IPS-15b (cell line): ENCODE measurements at regions not wholly inside any gene's neighbourhood (a gene's known extent, or its start where the extent isn't known, plus 50 kb on each side); places are given as distances from the start of the nearest gene placed in this dataset.

Source experiments
- H3K27me3 ChIP-seq: one replicate; pipeline ENCODE4 v1.6.1; 2013; ENCODE audit warnings: low read length; ENCODE audit not compliant: control insufficient read depth, insufficient read depth
- H3K36me3 ChIP-seq: one replicate; pipeline ENCODE4 v1.6.1; 2013; ENCODE audit warnings: low read length; ENCODE audit not compliant: control insufficient read depth, insufficient read depth
- H3K4me1 ChIP-seq: one replicate; pipeline ENCODE4 v1.6.1; 2013; ENCODE audit warnings: mild to moderate bottlenecking, low read length; ENCODE audit not compliant: control insufficient read depth, insufficient read depth
- H3K4me3 ChIP-seq: one replicate; pipeline ENCODE4 v1.5.1; 2013; ENCODE audit warnings: low read depth, low read length
- H3K9ac ChIP-seq: one replicate; pipeline ENCODE4 v1.6.1; 2013; ENCODE audit warnings: low read depth, mild to moderate bottlenecking, low read length
- H3K9me3 ChIP-seq: one replicate; pipeline ENCODE4 v1.6.1; 2013; ENCODE audit warnings: mild to moderate bottlenecking, low read length; ENCODE audit not compliant: control insufficient read depth, insufficient read depth

DNA sequence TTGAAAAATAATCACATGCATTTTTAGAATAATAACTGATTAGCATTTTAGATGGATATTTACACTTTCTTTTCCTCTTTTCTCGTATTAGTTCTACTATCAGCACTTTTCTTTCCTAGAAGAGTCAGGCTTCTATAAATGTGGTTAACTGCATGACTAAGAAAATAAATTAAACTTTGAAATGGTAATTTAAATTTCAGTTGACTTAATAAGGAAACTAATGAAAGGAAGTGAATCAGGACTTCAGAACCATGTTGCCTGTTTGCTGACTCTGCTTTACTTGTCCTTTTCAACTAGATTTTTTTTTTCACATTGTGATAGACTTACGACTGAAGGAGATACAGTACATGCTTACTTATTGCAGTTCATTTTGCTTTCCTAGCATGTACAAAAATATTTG is 1258.2 kb upstream of the EYS start:
- H3K4me1 ChIP-seq, result no peaks in the 10 kb centered on the region
- H3K9ac ChIP-seq, result no peak overlapping the region
- no peak overlapping the region for H3K4me3 ChIP-seq
- no peaks in the 10 kb centered on the region for H3K27me3 ChIP-seq
- peaks cover 2% of the 10 kb centered on the region for H3K9me3 ChIP-seq
- H3K36me3 ChIP-seq, result no peaks in the 10 kb centered on the region

DNA sequence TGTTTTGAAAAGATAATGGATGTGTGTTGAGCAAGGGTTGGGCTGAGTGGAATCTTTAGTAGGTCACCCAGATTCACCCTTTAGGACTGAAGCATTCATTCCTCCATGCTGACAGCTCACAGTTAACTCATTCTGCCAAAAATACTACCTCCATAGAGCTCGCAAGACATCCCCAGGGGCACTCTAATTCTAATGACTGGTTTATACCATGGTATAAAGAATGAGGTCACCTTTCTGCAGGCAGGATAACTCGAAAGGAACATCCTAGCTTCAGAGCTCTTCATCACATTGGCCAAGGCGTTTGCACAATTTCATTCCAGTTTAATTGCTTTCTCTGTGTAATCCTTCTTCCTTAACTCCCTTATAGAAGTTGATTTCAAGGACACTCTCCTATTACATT is 1257.2 kb upstream of the EYS start:
- no peaks in the 10 kb centered on the region for H3K4me1 ChIP-seq
- H3K9ac ChIP-seq, result no peak overlapping the region
- no peaks in the 10 kb centered on the region for H3K27me3 ChIP-seq
- H3K4me3 ChIP-seq, result no peak overlapping the region
- no peaks in the 10 kb centered on the region for H3K36me3 ChIP-seq
- peaks cover 2% of the 10 kb centered on the region for H3K9me3 ChIP-seq

DNA sequence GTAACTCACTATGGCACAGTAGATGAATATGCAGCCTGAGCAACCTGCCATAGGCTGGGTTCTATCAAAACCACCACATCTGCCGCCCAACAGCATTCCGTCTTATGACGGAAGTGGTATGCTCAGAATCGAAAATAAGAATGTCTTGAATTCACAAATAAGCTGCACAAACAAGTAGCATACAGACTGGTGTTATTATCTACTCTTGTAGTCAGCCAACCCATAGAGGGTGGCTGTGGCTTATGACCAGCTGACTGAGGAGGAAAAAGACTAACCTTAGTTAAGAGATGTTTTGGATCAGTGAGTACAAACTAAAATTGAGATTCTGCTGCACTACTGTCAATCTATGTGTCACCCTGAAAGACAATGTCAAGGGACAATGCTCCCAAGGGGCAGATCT is 1255.1 kb upstream of the EYS start:
- H3K9me3 ChIP-seq, result peaks cover 2% of the 10 kb centered on the region
- no peaks in the 10 kb centered on the region for H3K4me1 ChIP-seq
- no peak overlapping the region for H3K9ac ChIP-seq
- no peaks in the 10 kb centered on the region for H3K36me3 ChIP-seq
- no peak overlapping the region for H3K4me3 ChIP-seq
- H3K27me3 ChIP-seq, result no peaks in the 10 kb centered on the region

DNA sequence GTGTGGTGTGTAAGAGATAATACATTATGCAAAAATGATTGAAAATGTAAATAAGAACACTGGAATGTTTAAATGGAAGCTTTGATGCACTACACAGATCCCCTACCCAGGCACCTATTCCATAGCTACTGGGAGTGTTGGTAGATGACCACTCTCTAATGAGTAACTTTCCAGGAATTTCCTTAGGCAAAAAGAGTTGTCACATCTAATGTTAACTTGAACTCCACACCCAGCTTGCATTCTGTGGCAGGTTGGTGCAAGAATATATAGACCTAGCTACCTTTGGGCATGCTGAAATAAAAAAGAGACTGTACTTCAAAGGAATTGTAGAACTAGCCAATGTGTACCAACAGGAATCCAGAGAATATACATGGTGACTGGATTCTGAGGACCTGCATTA is 1254.2 kb upstream of the EYS start:
- Histone ChIP-seq H3K9me3 (peaks cover 2% of the 10 kb centered on the region), H3K4me3 (no peak overlapping the region), H3K36me3 (no peaks in the 10 kb centered on the region), H3K27me3 (no peaks in the 10 kb centered on the region), H3K9ac (no peak overlapping the region), H3K4me1 (no peaks in the 10 kb centered on the region)

DNA sequence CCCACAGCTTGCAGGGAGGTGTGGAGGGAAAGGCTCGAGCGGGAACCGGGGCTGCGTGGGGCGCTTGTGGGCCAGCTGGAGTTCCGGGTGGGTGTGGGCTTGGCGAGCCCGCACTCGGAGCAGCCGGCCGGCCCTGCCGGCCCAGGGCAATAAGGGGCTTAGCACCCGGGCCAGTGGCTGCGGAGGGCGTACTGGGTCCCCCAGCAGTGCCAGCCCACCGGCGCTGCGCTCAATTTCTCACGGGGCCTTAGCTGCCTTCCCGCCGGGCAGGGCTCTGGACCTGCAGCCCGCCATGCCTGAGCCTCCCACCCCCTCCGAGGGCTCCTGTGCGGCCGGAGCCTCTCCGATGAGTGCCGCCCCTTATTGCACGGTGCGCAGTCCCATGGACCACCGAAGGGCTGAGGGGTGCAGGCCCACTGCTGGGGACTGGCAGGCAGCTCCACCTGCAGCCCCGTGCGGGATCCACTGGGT is 1242.2 kb upstream of the EYS start:
- Histone ChIP-seq H3K27me3 (no peaks in the 10 kb centered on the region), H3K9ac (no peak overlapping the region), H3K4me1 (no peaks in the 10 kb centered on the region), H3K36me3 (no peaks in the 10 kb centered on the region), H3K9me3 (no peaks in the 10 kb centered on the region), H3K4me3 (no peak overlapping the region)

DNA sequence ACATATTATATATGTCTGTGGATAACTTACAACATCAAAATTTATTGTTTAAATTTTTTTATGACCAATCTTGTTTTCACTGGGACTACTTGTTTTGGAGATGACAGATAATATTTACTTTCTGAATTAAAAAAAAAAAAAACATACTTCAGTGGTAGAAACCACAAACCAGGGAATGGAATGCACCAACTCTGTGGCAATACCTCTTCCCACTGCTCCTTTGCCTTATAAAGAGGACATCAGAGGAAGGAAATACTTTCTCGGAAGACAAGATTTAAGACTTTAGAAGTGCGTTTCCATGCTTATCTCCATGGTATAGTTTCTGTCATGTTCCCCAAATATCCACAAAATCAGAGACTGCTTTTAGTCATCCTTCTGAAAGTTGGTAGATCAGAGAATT is 1241.1 kb upstream of the EYS start:
- Histone ChIP-seq H3K9me3 (no peaks in the 10 kb centered on the region), H3K36me3 (no peaks in the 10 kb centered on the region), H3K9ac (no peak overlapping the region), H3K4me1 (no peaks in the 10 kb centered on the region), H3K4me3 (no peak overlapping the region), H3K27me3 (no peaks in the 10 kb centered on the region)

DNA sequence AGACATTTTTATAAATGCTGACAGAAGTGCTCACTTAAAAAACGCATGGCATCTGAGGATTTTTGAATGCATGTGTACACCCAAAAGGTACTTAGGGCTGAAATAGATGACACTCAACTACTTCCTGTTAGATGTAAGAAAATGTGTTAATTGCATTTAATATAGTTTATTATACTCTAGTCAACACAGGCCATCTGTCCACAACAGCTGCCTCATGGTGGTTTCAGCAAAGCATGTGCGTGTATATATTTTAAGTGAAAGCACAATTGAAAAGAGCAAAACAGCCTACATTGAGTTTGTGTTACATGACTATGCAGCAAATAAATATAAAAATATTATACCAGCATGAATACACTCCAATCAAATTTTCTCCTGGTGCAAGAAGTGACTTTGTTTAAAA is 1233.0 kb upstream of the EYS start:
- Histone ChIP-seq H3K4me3 (no peak overlapping the region), H3K9me3 (no peaks in the 10 kb centered on the region), H3K27me3 (no peaks in the 10 kb centered on the region), H3K4me1 (no peaks in the 10 kb centered on the region), H3K9ac (no peak overlapping the region), H3K36me3 (no peaks in the 10 kb centered on the region)

DNA sequence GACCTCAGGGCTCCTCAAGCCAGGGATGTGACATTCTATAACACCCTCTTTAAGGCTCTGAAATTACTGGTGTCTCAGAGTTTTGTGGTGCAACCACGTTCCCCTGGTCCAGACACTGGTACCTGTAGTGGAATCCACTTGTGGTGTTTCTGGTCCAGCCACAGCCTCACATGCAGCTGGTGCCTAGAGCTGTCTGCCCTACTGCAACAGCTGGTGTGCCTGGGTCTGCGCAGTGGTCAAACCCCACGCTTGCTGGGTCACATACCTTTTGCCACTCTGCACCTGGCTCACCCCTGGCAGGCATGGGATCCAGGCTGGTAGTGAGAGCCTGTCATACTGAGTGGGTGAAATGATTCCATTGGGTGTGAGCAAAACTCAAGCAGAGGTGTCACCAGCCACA is 1230.2 kb upstream of the EYS start:
- Histone ChIP-seq H3K4me3 (no peak overlapping the region), H3K9me3 (no peaks in the 10 kb centered on the region), H3K27me3 (no peaks in the 10 kb centered on the region), H3K4me1 (no peaks in the 10 kb centered on the region), H3K9ac (no peak overlapping the region), H3K36me3 (no peaks in the 10 kb centered on the region)

DNA sequence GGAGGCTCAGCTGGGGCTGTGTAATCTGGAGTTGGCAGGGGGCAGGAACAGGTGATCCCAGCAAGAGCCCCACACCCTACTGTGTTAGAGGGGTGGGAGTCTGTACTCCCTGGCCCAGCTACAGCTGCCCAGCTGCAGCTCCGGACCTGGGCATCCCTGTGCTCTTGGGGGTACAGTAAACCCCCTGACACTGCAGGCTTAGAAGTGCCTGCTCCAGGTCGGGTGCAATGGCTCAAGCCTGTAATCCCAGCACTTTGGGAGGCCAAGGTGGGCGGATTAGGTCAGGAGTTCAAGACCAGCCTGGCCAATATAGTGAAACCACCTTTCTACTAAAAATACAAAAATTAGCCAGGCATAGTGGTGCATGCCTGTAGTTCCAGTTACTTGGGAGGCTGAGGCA is 1228.6 kb upstream of the EYS start:
- Histone ChIP-seq H3K36me3 (no peaks in the 10 kb centered on the region), H3K9ac (no peak overlapping the region), H3K9me3 (no peaks in the 10 kb centered on the region), H3K27me3 (no peaks in the 10 kb centered on the region), H3K4me3 (no peak overlapping the region), H3K4me1 (no peaks in the 10 kb centered on the region)

DNA sequence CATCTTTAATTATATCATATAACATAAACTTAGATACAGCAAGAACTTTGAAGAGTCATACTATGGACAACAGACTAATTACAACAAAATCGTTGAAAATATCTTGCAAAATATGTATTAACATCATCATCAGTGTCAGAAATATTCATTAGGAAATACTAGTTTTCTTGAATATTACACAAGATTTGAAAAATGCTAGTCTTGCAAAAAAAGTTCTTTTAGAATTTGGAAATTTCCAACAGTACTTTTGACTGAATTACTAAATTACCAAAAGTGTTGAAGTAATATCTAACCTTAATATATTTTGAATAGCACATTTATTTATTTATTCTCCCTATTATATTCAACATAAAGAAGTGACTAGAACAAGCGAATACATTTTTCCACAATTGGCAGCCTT is 1224.8 kb upstream of the EYS start:
- peaks cover 2% of the 10 kb centered on the region for H3K9me3 ChIP-seq
- no peaks in the 10 kb centered on the region for H3K36me3 ChIP-seq
- H3K27me3 ChIP-seq, result no peaks in the 10 kb centered on the region
- no peak overlapping the region for H3K9ac ChIP-seq
- H3K4me3 ChIP-seq, result no peak overlapping the region
- no peaks in the 10 kb centered on the region for H3K4me1 ChIP-seq

DNA sequence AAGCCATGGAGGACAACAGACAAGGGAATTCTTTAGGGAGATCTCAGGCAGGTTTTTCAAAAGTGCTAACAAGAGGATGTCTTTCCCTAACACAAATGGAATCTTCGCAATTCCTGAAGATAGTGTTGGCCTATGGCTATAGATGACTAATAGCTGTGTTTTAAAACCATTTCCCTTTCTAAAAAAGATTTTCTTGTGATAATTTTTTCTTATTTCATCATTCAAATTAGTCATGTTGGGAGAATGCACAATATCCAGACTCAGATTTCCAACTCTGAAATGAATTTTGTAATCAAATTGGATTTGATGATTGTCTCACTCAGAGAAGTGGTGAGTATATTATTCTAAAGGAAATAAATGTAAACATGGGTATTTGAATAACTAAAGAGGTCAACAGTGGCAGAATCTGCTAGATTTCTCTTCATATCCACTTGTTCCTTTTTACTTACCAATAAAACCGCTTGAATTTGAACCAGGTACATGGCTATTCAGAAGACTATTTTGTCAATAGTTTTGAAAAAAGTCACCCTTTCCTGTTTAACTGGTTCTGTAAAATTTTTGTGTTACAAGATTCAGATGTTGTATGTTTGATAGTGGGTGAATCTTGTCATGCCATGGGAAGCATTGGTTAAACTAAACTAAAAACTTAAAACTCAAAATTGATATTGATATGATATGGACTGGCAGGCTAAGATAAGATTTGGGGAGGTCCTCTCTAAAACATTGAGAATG is 1223.7 kb upstream of the EYS start:
- H3K9ac ChIP-seq, result no peak overlapping the region
- H3K27me3 ChIP-seq, result no peaks in the 10 kb centered on the region

DNA sequence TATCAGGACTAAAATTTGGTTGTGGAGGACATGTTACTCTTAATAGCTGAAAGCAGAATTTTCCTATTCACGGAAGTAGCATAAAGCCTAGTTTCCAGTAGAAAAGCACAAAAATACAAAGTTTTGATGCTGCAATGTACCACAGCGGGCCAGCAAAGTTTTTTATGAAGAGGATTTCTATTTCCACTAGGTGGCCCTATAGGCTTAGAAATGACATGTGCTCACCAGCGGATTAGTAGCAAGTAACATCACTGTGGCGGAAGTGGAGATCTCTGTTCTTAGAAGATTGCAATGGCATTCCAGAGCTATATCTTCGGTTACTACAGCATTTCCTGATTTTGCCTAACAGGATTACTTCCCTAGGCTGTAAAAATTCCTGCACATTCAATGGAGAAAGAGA is 1219.0 kb upstream of the EYS start:
- Histone ChIP-seq H3K9ac (no peak overlapping the region), H3K9me3 (peaks cover 10% of the 10 kb centered on the region), H3K36me3 (no peaks in the 10 kb centered on the region), H3K27me3 (no peaks in the 10 kb centered on the region), H3K4me3 (no peak overlapping the region), H3K4me1 (no peaks in the 10 kb centered on the region)

More for the DNA sequence above, 1223.7 kb upstream of the EYS start:
- no peaks in the 10 kb centered on the region for H3K36me3 ChIP-seq
- H3K4me1 ChIP-seq, result no peaks in the 10 kb centered on the region
- H3K4me3 ChIP-seq, result no peak overlapping the region
- H3K9me3 ChIP-seq, result peaks cover 2% of the 10 kb centered on the region
